GM18873 (cell line): ENCODE measurements at regions not wholly inside any gene's neighbourhood (a gene's known extent, or its start where the extent isn't known, plus 50 kb on each side); places are given as distances from the start of the nearest gene placed in this dataset.

ENCODE experiments used
- ATAC-seq: cut with Tn5 transposase; IDR thresholded peaks from one replicate; pipeline ENCODE4 v1.9.1; 2021; ENCODE audit warnings: mild to moderate bottlenecking, moderate library complexity, moderate number of reproducible peaks; ENCODE audit not compliant: unreplicated experiment, low FRiP score

DNA sequence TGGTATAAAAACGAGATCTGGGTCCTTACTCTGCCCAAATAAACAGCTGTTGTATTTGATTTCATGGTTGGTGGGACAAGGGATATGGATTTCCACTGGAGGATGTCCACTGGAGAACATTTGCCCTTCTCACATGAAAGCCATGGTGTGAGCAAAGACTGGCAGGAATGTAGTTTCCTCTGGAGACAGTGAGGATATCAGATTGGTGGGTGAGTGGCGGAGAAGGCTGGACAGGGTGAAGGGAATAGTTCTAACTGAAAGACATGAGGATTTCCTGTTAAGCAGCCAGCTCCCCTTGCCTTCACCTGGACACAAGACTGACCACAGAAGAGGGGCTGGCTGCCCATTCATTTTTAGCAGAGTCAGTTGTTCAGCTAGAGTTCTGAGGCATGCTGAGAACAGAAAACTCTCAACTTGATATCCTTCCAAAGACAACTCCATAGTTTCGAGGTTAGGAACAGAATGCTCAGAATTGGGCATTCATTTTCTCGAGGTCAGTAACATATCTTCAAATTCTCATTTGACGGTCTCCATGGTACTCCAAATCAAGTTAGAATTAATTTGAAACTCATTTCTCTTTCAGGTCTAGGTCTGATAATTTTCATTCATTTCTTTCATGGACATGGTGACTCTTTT is 365.7 kb downstream of the LRIG3 start:
- no peak for ATAC-seq

DNA sequence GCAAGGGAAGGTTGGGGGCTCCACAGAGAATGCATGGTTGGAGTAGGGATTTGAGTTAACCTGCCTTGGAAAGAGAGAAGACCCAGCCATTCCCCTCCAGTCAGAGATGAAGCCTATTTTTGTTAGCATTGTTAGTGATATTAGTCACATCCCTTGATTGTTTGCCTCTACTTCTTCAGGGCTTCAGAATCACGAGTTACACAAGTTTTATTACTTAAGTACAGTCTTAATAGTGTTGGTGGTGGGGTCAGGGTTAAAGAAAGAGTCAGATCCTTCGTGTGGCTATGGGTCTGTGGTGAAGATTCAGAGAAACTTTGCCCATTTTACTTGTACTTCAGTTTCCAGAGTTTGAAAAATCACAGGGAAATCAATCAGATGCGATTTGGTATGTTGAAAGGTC is 363.1 kb downstream of the LRIG3 start:
- ATAC-seq: no peak

DNA sequence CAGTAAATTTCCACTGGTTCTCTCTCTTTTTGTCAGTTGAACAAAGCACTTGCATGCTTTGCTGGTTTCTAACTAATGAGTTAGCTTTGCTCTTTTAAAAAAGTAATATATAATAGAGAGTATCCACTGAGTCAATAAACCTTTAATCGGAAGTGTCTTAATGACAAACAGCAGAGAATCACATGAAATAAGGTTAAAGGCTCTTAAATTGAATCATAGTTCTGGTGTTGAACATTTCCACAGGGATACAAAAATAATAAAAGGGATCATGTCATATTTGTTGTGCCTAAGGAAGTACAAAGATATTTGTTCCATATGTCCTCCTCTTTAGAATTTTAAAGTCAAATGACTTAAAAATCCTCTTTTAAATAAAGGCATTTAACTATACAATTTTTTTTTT is 362.6 kb downstream of the LRIG3 start:
- ATAC-seq: no peak

DNA sequence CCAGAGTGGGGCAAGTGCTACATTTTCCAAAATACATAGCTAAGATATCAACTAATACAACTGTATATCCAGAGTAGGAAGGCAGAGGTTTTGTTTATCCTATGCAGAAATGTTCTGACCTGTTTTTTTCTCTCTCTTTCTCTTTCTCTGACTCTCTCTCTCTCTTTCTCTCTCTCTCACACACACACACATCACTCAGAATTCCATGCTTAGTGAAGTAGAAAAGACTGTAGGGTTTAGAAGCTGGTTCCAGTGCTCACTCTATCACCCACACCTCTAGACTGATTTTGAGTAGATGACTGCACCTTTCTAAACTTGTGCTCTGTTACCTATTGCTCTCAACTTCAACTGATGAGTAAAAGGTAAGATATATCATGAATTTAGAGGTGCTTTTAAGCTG is 356.7 kb downstream of the LRIG3 start:
- ATAC-seq: no peak

DNA sequence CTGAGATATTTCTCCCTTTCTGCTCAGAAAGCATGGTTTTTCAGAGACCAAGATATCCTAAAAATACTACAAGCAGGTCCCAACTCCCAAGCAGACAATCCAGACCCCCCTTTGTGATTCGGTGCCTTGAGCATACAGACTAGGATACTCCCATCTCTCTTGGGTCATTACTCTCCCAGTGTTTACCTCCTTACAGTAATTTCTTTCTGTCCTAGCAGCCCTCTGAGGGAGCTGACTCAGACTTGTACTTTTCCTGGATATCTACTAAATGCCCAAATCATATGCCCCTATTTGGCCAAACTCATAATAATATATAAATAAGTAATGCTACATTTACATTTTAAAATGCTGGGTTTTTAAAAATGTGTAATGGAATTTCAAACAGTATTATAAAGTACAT is 355.6 kb downstream of the LRIG3 start:
- no peak for ATAC-seq

DNA sequence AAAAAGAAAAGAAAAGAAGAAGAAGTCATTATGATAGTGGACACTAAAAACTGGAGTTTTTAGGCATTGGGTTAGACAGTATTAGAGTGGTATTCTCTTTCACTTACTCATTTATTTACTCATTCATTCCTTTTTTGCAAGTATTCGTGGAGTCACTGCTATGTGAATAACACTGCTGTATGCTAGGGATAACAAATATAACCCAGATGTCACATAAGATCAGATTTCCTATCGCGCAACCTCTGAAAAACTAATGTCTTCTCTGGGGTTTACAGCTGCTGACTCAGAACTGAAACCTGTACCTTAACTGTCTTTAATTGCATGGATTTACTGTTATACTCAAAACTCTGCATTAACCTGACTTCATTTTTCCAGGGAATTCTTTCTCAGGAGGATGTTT is 353.7 kb downstream of the LRIG3 start:
- no peak for ATAC-seq

DNA sequence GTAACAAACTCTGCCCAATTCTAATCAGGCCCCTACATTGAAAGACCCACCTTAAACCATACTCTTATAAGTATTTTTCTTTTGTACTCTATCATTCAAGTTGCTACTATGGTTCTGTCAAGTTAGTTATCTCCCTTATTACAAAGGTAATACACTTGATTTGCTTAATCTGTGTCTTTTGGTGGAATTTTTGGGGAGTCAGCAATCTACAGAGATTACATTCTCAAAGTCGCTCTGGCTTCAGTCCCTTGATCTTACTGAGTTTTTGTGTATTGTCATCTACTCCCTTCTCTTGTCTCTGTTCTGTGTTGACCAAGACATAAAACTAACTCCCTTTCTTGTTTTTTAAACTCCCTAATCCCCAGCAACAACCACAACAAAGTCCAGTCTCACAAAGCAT is 353.1 kb downstream of the LRIG3 start:
- ATAC-seq: no peak

DNA sequence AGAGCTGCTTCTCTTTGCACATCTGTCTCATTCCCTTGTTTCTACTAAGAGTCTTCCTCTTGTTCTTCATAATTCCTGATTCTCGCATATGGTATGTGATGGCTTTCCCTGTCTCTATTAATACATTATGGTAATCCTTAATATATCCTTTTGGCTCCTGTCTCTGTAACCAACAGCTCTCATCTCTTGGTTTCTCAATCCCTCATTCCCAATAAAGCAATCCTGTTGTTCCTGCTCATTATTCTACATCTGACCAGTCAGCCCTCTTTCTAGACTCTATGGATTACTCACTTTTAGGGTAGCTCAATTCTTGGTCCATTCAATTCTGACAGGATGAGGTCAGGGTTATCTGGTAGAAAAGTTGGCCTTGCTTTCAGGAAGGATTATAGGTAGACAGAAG is 349.9 kb downstream of the LRIG3 start:
- no peak for ATAC-seq

DNA sequence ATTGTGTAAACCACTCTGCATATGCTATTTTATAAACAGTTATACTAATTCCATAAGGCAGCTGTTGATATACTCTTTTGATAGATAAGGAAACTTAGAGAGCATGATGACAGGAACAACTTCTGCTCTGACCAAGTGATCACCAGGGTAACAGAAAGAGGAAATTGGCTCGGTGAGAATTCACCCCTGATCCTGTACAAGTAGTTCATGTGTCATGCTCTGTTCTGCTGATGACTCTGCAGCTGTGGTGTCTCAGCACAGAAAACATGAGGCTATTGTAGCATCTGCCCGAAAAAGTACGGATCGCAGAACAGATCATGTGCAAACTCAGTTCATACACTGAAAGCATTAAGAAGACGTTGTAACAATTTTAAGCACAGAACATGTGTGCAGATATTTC is 345.0 kb downstream of the LRIG3 start:
- no peak for ATAC-seq

DNA sequence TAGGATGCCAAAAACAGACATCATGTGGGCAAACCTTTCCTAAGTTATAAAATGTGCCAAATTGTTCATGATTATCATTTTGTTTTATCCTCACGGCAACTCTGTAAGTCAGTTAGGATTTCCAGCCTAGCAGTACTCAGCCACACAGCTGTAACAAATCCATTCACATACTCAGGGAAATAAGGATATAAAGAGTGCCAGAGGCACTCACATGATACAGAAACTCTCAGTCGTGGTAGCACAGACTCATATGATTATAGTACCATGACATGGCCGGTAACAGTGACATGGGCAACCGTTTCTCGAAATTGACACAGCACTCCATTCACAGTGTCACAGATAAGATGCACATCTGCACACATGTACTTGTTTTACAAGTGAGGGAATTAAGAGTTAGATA is 344.2 kb downstream of the LRIG3 start:
- ATAC-seq: no peak

DNA sequence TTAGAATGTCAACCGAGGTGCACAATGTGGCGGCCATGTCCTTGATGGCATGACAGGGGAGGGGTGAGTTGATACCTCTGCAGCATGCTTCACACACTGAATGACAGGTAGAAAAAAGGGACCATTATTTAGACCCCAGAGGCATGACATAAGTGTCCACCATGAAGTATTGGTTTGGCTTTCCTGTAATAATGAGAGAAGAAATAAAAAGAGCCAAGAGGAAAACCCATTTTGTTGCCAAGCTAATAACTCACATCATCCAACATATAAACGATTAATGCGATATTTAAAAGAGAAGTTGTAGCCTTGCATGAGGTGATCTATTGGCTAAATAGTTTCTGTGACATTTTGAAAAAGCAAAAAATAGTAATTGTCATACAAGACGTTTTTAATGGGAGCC is 343.4 kb downstream of the LRIG3 start:
- ATAC-seq: no peak

DNA sequence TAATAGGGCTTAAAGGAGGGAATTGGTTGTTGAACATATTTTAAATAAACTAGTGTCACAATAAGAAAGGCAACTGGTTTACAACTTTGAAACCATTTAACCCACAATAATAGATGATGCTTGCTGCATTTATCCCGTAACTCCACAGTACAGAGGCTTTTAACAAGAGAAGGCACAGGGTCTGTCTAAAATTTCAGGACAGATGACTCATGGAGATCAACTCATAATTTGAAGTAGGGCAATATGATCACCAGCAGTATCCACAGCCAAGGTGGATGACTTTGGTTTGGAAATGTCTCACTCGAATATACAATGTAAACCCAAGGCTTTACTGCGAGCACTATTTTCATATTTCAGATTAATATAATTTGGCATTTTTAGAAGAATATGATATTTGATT is 340.2 kb downstream of the LRIG3 start:
- no peak for ATAC-seq

DNA sequence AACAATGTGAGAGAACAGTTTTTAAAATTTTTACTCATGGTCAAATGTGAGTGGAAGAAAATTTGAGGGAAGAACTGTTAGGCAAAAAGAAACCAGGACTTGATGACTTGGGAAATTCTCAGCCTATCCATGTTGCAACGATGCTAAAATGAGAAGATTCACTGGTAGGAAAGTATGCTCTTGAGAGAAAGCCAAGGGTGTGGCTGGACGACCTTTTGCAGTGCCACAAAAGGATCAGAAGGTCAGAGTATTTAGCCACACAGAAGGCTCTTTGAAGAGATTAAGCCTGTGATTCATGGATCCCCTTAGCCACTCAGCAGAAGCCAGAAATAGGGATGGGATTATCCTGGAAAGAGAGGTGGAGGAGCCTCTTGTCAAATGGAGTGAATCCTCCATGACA is 336.8 kb downstream of the LRIG3 start:
- ATAC-seq: no peak

DNA sequence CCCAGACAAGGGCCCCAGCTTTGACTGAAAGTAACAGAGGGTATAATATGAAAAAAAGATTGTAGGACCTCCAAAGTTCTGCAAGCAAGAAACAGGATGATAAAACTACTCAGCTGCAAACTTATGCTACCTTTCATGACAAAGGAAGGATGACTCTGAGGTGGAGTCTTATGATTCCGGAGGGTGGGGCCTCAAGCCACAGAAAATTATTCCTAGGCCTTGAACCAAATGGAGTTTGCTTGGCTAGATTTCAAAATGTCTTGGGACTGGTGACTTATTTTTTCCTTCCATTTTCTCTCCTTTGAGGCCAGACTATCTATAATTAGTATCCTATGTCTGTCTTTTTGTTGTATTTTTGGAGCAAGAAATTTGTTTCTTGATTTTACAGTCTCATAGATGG is 336.4 kb downstream of the LRIG3 start:
- ATAC-seq: no peak

DNA sequence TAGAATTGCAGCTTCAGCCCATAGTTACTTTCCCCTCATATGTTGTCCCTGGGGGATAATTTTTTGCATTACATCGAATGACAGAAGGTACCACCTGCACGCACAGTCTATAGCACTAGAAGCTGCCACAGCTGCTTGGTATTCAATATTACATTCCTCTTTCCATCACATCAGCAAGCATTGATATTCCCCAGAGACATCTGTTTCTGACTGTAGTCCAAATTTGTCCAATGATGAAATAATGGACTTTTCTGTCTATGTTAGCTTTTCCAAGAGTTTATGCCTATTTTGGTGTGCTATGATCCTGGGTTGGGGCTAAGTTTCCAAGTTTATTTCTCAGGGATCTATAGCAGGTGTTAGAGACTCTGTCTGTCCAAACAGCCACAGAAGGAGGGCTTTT is 335.4 kb downstream of the LRIG3 start:
- ATAC-seq: no peak

DNA sequence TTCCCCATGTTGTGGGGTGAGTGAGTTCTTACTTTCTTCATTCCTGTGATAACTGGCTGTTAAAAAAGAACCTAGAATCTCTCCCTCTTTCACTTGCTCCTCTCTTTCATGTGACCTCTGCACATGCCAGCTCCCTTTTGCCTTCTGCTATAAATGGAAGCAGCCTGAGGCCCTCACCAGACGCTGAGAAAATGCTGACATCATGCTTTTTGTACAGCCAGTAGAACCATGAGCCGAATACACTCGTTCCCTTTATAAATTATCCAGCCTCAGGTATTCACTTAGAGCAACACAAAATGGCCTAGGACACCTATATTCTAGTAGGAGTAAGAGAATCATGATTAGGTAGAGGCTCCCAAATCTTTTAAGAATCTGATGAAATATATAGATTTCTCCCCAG is 333.5 kb downstream of the LRIG3 start:
- ATAC-seq: no peak

DNA sequence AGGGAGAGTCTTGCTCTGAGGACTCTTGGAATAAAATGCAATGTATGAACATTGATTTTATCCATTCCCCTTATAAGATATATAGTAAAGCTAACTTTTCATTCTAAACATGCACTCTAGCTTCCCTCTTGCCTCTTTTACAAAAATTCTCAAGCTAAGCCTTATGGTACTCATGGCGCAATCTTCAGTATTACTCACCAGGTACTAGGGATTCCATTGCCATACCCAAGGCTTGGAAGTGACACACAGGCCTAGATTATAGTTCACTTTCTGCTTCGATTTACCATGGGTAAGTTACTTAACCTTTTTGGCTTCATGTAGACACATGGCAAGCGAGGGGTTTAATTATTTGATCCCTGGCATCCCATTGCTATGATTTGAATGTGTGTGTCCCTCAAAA is 331.5 kb downstream of the LRIG3 start:
- ATAC-seq: no peak

DNA sequence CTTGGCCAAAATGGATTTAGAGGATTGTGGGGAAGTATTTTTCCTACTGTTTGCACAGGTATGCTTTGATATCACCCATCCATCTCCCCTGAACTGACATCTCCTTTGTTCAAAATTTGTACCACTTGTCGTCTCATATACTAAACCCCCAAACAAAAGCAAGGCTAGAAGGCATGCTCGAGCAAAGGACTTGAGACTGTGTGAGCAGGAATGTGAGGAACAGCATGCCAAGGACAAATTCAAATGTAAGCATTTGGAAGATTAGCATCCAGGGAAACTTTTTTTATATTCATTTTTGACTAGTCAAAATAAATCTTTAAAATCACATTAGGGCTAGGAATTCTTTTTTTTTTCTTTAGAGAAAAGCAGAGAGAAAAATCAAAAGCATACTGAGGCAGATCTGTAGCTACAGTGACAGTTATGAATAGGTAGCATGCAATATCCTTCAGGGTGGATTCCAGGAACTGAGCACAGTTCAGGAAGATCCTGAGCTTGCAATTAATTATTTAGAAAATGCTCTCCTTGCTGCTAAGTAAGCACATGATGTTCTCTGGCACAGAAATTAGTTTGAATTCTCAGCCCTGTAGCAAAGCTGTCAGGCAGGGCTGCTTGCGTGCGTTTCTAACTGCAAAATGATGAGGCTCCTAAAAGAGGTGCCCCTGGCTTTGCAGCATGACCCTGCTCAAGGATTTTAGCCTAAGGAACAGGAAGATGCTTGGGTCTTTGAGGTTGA is 327.7 kb downstream of the LRIG3 start:
- no peak for ATAC-seq

DNA sequence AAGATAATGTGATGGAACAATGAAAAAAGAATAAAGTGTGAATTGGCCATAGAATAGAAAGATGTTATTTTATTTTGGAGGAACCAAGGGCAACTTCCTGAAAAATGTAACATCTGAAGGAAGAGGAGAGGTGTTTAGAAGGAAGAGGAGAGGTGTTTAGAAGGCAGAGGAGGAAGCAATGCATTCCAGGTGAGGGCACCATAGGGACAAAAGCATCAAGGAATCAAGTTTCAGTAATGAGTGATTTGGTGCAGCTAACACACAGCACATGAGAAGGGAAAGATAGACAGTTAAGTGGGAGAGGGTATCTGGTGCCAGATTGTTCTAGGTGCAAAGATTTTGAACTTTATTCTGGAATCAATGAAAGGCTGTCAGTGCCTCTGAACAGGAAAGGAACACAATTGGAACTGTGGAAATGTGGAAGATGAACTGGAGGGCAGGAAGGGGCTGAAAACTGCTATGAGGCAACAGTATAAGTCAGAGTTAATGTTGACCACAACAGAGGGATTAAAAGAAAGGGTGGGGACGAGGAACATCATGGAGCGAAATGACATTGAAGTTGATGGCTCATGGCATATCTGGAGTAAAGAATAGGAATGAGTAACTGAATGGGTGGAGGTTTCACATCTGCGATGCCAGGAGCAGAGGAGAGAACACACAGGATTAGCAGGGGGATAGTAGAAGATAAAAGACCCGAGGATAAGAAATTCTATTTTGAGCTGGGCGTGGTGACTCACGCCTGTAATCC is 326.6 kb downstream of the LRIG3 start:
- no peak for ATAC-seq

DNA sequence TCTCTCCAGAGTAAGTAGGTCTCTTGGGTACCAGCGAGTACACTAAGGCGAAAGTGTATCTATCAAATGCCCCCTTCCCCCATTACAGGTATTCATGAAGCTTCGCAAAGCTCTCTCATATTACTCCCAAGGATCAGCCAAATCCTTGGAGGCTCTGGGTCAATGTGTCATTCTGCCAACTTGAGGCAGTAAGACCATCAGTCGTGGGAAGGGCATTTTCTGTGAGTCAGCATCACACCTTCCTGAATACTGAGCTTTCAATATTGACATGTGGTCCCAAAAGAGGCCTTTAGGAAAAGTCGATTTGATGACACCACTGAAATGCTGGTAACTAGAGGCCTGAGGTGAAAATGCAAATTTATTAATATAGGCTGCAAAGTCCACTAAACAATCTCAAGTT is 323.9 kb downstream of the LRIG3 start:
- ATAC-seq: no peak

DNA sequence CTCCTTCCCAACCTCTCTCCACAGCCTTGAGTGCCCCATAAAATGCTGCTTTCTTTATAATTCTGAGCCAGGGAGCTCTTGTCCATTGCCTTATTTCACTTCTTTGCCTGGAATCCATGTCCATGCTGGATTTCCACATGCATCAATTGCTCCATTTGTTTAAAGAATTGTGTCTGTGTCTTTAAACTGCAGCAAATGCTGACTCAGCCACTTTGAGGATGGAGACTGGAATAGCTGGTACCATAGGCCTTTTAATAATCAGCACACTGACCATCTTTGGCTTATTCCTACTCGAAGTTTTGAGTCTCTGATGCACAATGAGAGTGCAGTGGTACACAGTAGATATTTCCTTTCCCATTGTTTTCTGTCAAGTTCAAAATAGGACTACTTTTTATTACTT is 318.8 kb downstream of the LRIG3 start:
- ATAC-seq: no peak

DNA sequence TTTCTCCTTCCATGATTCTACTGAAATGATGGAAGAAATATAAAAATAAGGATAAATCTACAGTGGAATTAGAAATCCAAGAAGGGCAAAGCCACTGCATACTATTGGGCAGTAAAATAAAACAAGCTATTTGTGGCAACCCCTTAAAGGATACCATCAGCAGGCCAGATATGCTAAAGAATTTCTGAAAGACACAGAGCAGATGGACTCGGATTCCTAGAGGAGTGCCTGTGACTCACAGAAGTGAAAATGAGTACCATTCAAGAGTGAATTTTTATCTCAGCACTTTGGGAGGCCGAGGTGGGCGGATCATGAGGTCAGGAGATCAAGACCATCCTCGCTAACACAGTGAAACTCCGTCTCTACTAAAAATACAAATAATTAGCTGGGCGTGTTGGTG is 318.1 kb downstream of the LRIG3 start:
- ATAC-seq: no peak
